Neural progenitor cell (in vitro differentiated cells): ENCODE measurements at regions not wholly inside any gene's neighbourhood (a gene's known extent, or its start where the extent isn't known, plus 50 kb on each side); places are given as distances from the start of the nearest gene placed in this dataset.
"Not testable (repeated sequence)": the region's sequence is repeated elsewhere in the genome, so short reads cannot be mapped to it uniquely, and the experiment has no call there.

Source experiments
- DNase-seq: peaks from one replicate; pipeline ENCODE4 v3.0.0-alpha.2; 2016; ENCODE audit warnings: low spot score
- H2AFZ ChIP-seq: fragments of 200-600 bp; sonication (generic); replicated peaks from 2 replicates; pipeline ENCODE4 v1.6.1; 2016; ENCODE audit warnings: antibody characterized with exemption
- H3F3A ChIP-seq: fragments of 200-600 bp; sonication (generic); 2 replicates; pipeline ENCODE4 v1.6.1; 2016; ENCODE audit warnings: antibody characterized with exemption, low read depth
- H3K27ac ChIP-seq: fragments of 200-600 bp; sonication (generic); 2 replicates; pipeline ENCODE4 v1.5.1; 2016; ENCODE audit warnings: mild to moderate bottlenecking
- H3K27me3 ChIP-seq: fragments of 200-600 bp; sonication (generic); 2 replicates; pipeline ENCODE4 v1.6.1; 2016; ENCODE audit warnings: mild to moderate bottlenecking, moderate library complexity
- H3K36me3 ChIP-seq: fragments of 200-600 bp; sonication (generic); 2 replicates; pipeline ENCODE4 v1.5.1; 2016
- H3K4me1 ChIP-seq: fragments of 200-600 bp; sonication (generic); 2 replicates; pipeline ENCODE4 v1.6.1; 2016; ENCODE audit warnings: mixed run types
- H3K4me2 ChIP-seq: fragments of 200-600 bp; sonication (generic); 2 replicates; pipeline ENCODE4 v1.6.1; 2016
- H3K4me3 ChIP-seq: fragments of 200-600 bp; sonication (generic); 2 replicates; pipeline ENCODE4 v1.5.1; 2016
- H3K79me2 ChIP-seq: fragments of 200-600 bp; sonication (generic); 2 replicates; pipeline ENCODE4 v1.6.1; 2016; ENCODE audit warnings: low read depth
- H3K9ac ChIP-seq: fragments of 200-600 bp; sonication (generic); 2 replicates; pipeline ENCODE4 v1.6.1; 2016
- H3K9me3 ChIP-seq: fragments of 200-600 bp; sonication (generic); 2 replicates; pipeline ENCODE4 v1.5.1; 2016; ENCODE audit warnings: low read depth
- H4K20me1 ChIP-seq: fragments of 200-600 bp; sonication (generic); 2 replicates; pipeline ENCODE4 v1.6.1; 2016; ENCODE audit warnings: low read depth
- H3K27ac Mint-ChIP-seq: 3 replicates; pipeline ENCODE4 v1.8.0; 2021; ENCODE audit warnings: mixed read lengths
- H3K27me3 Mint-ChIP-seq: 2 replicates; pipeline ENCODE4 v1.8.0; 2022; ENCODE audit warnings: low read depth, mild to moderate bottlenecking, inconsistent platforms, moderate library complexity, mixed read lengths; ENCODE audit not compliant: insufficient read depth
- H3K36me3 Mint-ChIP-seq: 3 replicates; pipeline ENCODE4 v1.8.0; 2021; ENCODE audit warnings: mixed read lengths
- H3K4me1 Mint-ChIP-seq: 3 replicates; pipeline ENCODE4 v1.8.0; 2021; ENCODE audit warnings: mixed read lengths
- H3K4me3 Mint-ChIP-seq: 3 replicates; pipeline ENCODE4 v1.8.0; 2021; ENCODE audit warnings: mild to moderate bottlenecking, moderate library complexity, mixed read lengths
- H3K9me3 Mint-ChIP-seq: 3 replicates; pipeline ENCODE4 v1.8.0; 2020; ENCODE audit warnings: mixed read lengths
- CTCF ChIP-seq: fragments of 200-600 bp; sonication (generic); IDR thresholded peaks from 2 replicates; pipeline ENCODE4 v1.5.1; 2017; ENCODE audit warnings: antibody characterized with exemption, mild to moderate bottlenecking
- EZH2 ChIP-seq: fragments of 200-600 bp; sonication (generic); IDR thresholded peaks from 2 replicates; pipeline ENCODE4 v1.6.1; 2017; ENCODE audit warnings: antibody characterized with exemption, mild to moderate bottlenecking, moderate library complexity
- EZH2phosphoT487 ChIP-seq: fragments of 200-600 bp; sonication (generic); IDR thresholded peaks from 2 replicates; pipeline ENCODE4 v1.6.1; 2017; ENCODE audit warnings: antibody characterized with exemption

DNA sequence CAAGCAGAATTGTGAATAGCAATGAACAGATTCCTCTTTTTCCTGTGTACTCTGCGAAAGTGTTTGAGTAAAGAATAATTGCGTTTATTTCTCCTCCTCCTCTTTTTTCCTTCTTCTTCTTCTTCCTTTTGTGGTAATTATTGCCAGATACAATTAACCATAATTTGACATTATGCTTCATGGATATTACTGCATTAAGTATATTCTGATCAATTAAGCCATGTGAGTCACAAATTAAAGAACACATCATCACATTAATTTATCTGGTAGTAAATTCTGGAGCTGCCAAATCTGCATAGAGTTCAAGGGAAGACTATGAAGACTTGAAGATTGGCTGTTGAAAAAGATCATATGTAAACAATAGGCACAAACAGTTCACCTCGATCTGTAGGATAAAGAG is 72.9 kb upstream of the TFPI start:
- no peaks in the 10 kb centered on the region for H3K4me1 Mint-ChIP-seq
- no peaks in the 10 kb centered on the region for H3K27me3 Mint-ChIP-seq
- no peak overlapping the region for H3K4me3 ChIP-seq
- H2AFZ ChIP-seq = no peak overlapping the region
- no peaks in the 10 kb centered on the region for H3K9me3 ChIP-seq
- no peak for DNase-seq
- H3K36me3 Mint-ChIP-seq = no peaks in the 10 kb centered on the region
- no peaks in the 10 kb centered on the region for H3K4me1 ChIP-seq
- no peaks in the 10 kb centered on the region for H3K27me3 ChIP-seq
- no peaks in the 10 kb centered on the region for H3K9me3 Mint-ChIP-seq
- no peak overlapping the region for H3K9ac ChIP-seq
- H3K4me3 Mint-ChIP-seq = no peak overlapping the region
- no peaks in the 10 kb centered on the region for H3F3A ChIP-seq
- no peak overlapping the region for H3K27ac Mint-ChIP-seq
- TF ChIP-seq EZH2phosphoT487 (no peak), CTCF (no peak), EZH2 (no peak)
- H3K4me2 ChIP-seq = no peak overlapping the region
- no peaks in the 10 kb centered on the region for H3K79me2 ChIP-seq
- H3K27ac ChIP-seq = no peak overlapping the region
- no peaks in the 10 kb centered on the region for H4K20me1 ChIP-seq
- no peaks in the 10 kb centered on the region for H3K36me3 ChIP-seq

GRCh38 chr2:187636731-187637391 is 82.6 kb upstream of the TFPI start:
- H2AFZ ChIP-seq, H3K36me3 ChIP-seq, DNase-seq, H3K4me2 ChIP-seq, H3F3A ChIP-seq, H3K27me3 Mint-ChIP-seq, H3K4me3 Mint-ChIP-seq, H3K4me3 ChIP-seq, H3K79me2 ChIP-seq, H3K4me1 ChIP-seq, H4K20me1 ChIP-seq, H3K9me3 ChIP-seq, H3K27me3 ChIP-seq, H3K36me3 Mint-ChIP-seq, H3K27ac Mint-ChIP-seq, H3K4me1 Mint-ChIP-seq, H3K27ac ChIP-seq, H3K9ac ChIP-seq: not testable (repeated sequence)
- peaks cover 14% of the 10 kb centered on the region for H3K9me3 Mint-ChIP-seq

- H3K4me1 Mint-ChIP-seq, H3K4me1 ChIP-seq, H3K27ac Mint-ChIP-seq, H2AFZ ChIP-seq, H4K20me1 ChIP-seq, H3K4me3 ChIP-seq, H3K27ac ChIP-seq, H3K79me2 ChIP-seq, DNase-seq, H3K9me3 ChIP-seq, H3K4me3 Mint-ChIP-seq, H3K27me3 Mint-ChIP-seq, H3K27me3 ChIP-seq, H3K9ac ChIP-seq, H3K4me2 ChIP-seq, H3K36me3 Mint-ChIP-seq, H3F3A ChIP-seq, H3K36me3 ChIP-seq: not testable (repeated sequence)
- H3K9me3 Mint-ChIP-seq = peaks cover 14% of the 10 kb centered on the region
Observed at GRCh38 chr2:187637392-187637740, 83.1 kb upstream of the TFPI start.

DNA sequence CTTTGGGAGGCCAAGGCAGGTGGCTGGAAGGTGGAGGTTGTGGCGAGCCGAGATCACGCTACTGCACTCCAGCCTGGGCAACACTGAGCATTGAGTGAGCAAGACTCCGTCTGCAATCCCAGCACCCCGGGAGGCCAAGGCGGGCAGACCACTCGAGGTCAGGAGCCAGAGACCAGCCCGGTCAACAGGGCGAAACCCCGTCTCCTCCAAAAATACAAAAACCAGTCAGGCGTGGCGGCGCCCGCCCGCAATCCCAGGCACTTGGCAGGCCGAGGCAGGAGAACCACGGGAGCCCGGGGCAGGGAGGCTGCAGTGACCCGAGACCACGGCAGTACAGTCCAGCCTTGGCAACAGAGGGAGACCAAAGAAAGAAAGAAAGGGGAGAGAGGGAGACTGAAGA is 83.5 kb upstream of the TFPI start:
- H3K9me3 Mint-ChIP-seq = peaks cover 14% of the 10 kb centered on the region
- not testable (repeated sequence) for H3K27ac Mint-ChIP-seq, H3K27me3 ChIP-seq, H3K4me3 Mint-ChIP-seq, H3K4me1 Mint-ChIP-seq, H3K9ac ChIP-seq, H3K9me3 ChIP-seq, H4K20me1 ChIP-seq, H3K4me3 ChIP-seq, DNase-seq, H3K79me2 ChIP-seq, H3K4me1 ChIP-seq, H2AFZ ChIP-seq, H3F3A ChIP-seq, H3K4me2 ChIP-seq, H3K36me3 ChIP-seq, H3K27ac ChIP-seq, H3K36me3 Mint-ChIP-seq, H3K27me3 Mint-ChIP-seq

DNA sequence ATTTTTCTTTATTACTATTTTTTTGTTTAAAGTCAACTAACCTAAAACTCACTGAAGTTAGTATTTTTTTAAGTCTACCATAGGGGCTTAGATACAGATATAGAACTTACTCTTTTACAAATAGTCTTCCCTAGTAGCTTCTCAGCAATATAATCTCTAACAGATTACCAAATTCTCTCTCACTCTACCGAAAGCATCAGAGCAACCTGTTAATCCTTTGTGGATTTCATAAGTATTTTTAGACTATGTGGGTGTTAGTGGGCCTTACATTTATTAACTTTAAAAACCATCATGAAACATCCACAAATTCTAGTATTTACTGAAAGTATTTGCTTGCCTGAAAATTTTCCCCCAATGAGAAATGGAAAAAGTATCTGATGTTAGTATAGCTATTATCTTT is 84.6 kb upstream of the TFPI start:
- Histone ChIP-seq H3K27me3 (no peaks in the 10 kb centered on the region), H3K4me2 (no peak overlapping the region), H2AFZ (no peak overlapping the region), H3K9ac (no peak overlapping the region), H3K79me2 (no peaks in the 10 kb centered on the region), H3F3A (no peaks in the 10 kb centered on the region), H3K4me3 (no peak overlapping the region), H3K4me1 (no peaks in the 10 kb centered on the region), H3K27ac (no peak overlapping the region), H4K20me1 (no peaks in the 10 kb centered on the region), H3K9me3 (no peaks in the 10 kb centered on the region), H3K36me3 (no peaks in the 10 kb centered on the region)
- no peaks in the 10 kb centered on the region for H3K27me3 Mint-ChIP-seq
- no peak overlapping the region for H3K27ac Mint-ChIP-seq
- no peak overlapping the region for H3K4me3 Mint-ChIP-seq
- H3K9me3 Mint-ChIP-seq = peaks cover 14% of the 10 kb centered on the region
- TF ChIP-seq EZH2phosphoT487 (no peak), EZH2 (no peak), CTCF (no peak)
- no peaks in the 10 kb centered on the region for H3K36me3 Mint-ChIP-seq
- H3K4me1 Mint-ChIP-seq = no peaks in the 10 kb centered on the region
- DNase-seq = no peak
